C4-2B (cell line): ENCODE measurements at regions not wholly inside any gene's neighbourhood (a gene's known extent, or its start where the extent isn't known, plus 50 kb on each side); places are given as distances from the start of the nearest gene placed in this dataset.

ENCODE experiments used
- CTCF ChIP-seq: fragments of 450-650 bp; conservative IDR thresholded peaks from 2 replicates; pipeline ENCODE4 v1.5.1; 2017; ENCODE audit warnings: mild to moderate bottlenecking
- ZFX ChIP-seq: fragments of 450-650 bp; IDR thresholded peaks from 2 replicates; pipeline ENCODE4 v1.6.1; 2017

GRCh38 chr7:106345421-106346166 lies 60.8 kb upstream of the NAMPT start:
- TF ChIP-seq CTCF (no peak), ZFX (no peak)
